IMR-90 (cell line): ENCODE measurements at regions not wholly inside any gene's neighbourhood (a gene's known extent, or its start where the extent isn't known, plus 50 kb on each side); places are given as distances from the start of the nearest gene placed in this dataset.
"Not testable (repeated sequence)": the region's sequence is repeated elsewhere in the genome, so short reads cannot be mapped to it uniquely, and the experiment has no call there.

Experiments used
- ATAC-seq: fragments of 200-7000 bp; cut with Tn5 transposase; 2 replicates; pipeline ENCODE4 v1.9.1; 2020; ENCODE audit warnings: low read depth, mild to moderate bottlenecking, moderate library complexity
- BruUV-seq: library from RNA; stranded (reverse); fragments of 400-500 nt; replicated peaks from 2 replicates; lab custom pipeline; 2021; lab: Mats Ljungman, UMichigan
- CTCF ChIA-PET: fragments of 300-600 bp; formaldehyde crosslinking; extraction: SDS; loops from one replicate; lab custom pipeline; 2021; ENCODE audit warnings: antibody characterized with exemption; lab: Yijun Ruan, JAX
- POLR2A ChIA-PET: fragments of 300-600 bp; sonication (Branson Sonifier 250); formaldehyde crosslinking; loops from one replicate; lab custom pipeline; 2022; ENCODE audit warnings: antibody characterized with exemption; ENCODE audit not compliant: unreplicated experiment; lab: Charles Lee
- DNase-seq: peaks from one replicate; pipeline ENCODE4 v3.0.0; 2013
- H2AFZ ChIP-seq: replicated peaks from 2 replicates; pipeline ENCODE3; 2013; ENCODE audit warnings: low read length, mild to moderate bottlenecking; ENCODE audit not compliant: poor library complexity
- H2AK5ac ChIP-seq: 2 replicates; pipeline ENCODE4 v1.6.1; 2013; ENCODE audit warnings: low read depth, low read length, inconsistent platforms
- H2AK9ac ChIP-seq: replicated peaks from 2 replicates; pipeline ENCODE3; 2013; ENCODE audit warnings: mild to moderate bottlenecking, low read depth, low read length, moderate library complexity; ENCODE audit not compliant: poor library complexity
- H2BK120ac ChIP-seq: 2 replicates; pipeline ENCODE4 v1.6.1; 2013; ENCODE audit warnings: low read depth, low read length, inconsistent platforms
- H2BK15ac ChIP-seq: 3 replicates; pipeline ENCODE4 v1.6.1; 2013; ENCODE audit warnings: low read depth, low read length, inconsistent platforms
- H2BK20ac ChIP-seq: 2 replicates; pipeline ENCODE4 v1.6.1; 2013; ENCODE audit warnings: low read depth, mild to moderate bottlenecking, inconsistent platforms, low read length, moderate library complexity
- H2BK5ac ChIP-seq: 2 replicates; pipeline ENCODE4 v1.6.1; 2013; ENCODE audit warnings: mild to moderate bottlenecking, low read depth, low read length, inconsistent platforms; ENCODE audit not compliant: poor library complexity, severe bottlenecking
- H3K14ac ChIP-seq: replicated peaks from 2 replicates; pipeline ENCODE4 v1.6.1; 2013; ENCODE audit warnings: low read depth, low read length, inconsistent platforms
- H3K18ac ChIP-seq: 2 replicates; pipeline ENCODE4 v1.6.1; 2013; ENCODE audit warnings: low read depth, low read length, control low read depth
- H3K23ac ChIP-seq: 2 replicates; pipeline ENCODE4 v1.6.1; 2013; ENCODE audit warnings: low read depth, low read length, inconsistent platforms
- H3K27ac ChIP-seq: 2 replicates; pipeline ENCODE4 v1.5.1; 2013; ENCODE audit warnings: mild to moderate bottlenecking, control low read depth, low read length; ENCODE audit not compliant: insufficient read depth
- H3K27me3 ChIP-seq: 2 replicates; pipeline ENCODE4 v1.6.1; 2013; ENCODE audit warnings: low read length; ENCODE audit not compliant: control insufficient read depth, insufficient read depth
- H3K36me3 ChIP-seq: 2 replicates; pipeline ENCODE4 v1.6.1; 2013; ENCODE audit warnings: low read length, mixed read lengths; ENCODE audit not compliant: control insufficient read depth, insufficient read depth
- H3K4ac ChIP-seq: 2 replicates; pipeline ENCODE4 v1.6.1; 2013; ENCODE audit warnings: low read depth, low read length, inconsistent platforms
- H3K4me1 ChIP-seq: 2 replicates; pipeline ENCODE4 v1.6.1; 2013; ENCODE audit warnings: low read length, mixed read lengths; ENCODE audit not compliant: control insufficient read depth, insufficient read depth
- H3K4me2 ChIP-seq: 2 replicates; pipeline ENCODE4 v1.6.1; 2013; ENCODE audit warnings: low read depth, mild to moderate bottlenecking, control low read depth, low read length, moderate library complexity
- H3K4me3 ChIP-seq: 2 replicates; pipeline ENCODE4 v1.5.1; 2013; ENCODE audit warnings: low read depth, mild to moderate bottlenecking, control low read depth, low read length, moderate library complexity; ENCODE audit not compliant: insufficient read depth
- H3K56ac ChIP-seq: 2 replicates; pipeline ENCODE4 v1.6.1; 2013; ENCODE audit warnings: low read length, inconsistent platforms; ENCODE audit not compliant: insufficient read depth; ENCODE audit errors: extremely low read depth
- H3K79me1 ChIP-seq, 2 experiments: 2 replicates each; pipeline ENCODE4 v1.6.1; 2013; ENCODE audit warnings: low read length in 2 of 2, inconsistent platforms in 1 of 2, low read depth in 1 of 2
- H3K9ac ChIP-seq: 2 replicates; pipeline ENCODE4 v1.6.1; 2013; ENCODE audit warnings: low read depth, low read length, control low read depth
- H3K9me1 ChIP-seq: 2 replicates; pipeline ENCODE4 v1.6.1; 2013; ENCODE audit warnings: low read length, inconsistent platforms; ENCODE audit not compliant: insufficient read depth
- H3K9me3 ChIP-seq: 2 replicates; pipeline ENCODE4 v1.6.1; 2013; ENCODE audit warnings: low read length; ENCODE audit not compliant: control insufficient read depth, insufficient read depth
- H4K20me1 ChIP-seq: 2 replicates; pipeline ENCODE4 v1.6.1; 2013; ENCODE audit warnings: low read length, inconsistent platforms; ENCODE audit not compliant: insufficient read depth
- H4K5ac ChIP-seq: 2 replicates; pipeline ENCODE4 v1.6.1; 2013; ENCODE audit warnings: mild to moderate bottlenecking, low read depth, low read length, control low read depth
- H4K8ac ChIP-seq, 2 experiments: 2 replicates each; pipeline ENCODE4 v1.6.1; 2013; ENCODE audit warnings: low read depth in 2 of 2, low read length in 2 of 2, control low read depth in 1 of 2, inconsistent platforms in 1 of 2
- H4K91ac ChIP-seq: 2 replicates; pipeline ENCODE4 v1.6.1; 2013; ENCODE audit warnings: low read depth, low read length, inconsistent platforms; ENCODE audit not compliant: insufficient read depth
- WGBS, 2 experiments: methylation state at CpG; one replicate each; pipeline versions ENCODE4 v1.1.5 to v1.1.7; 2013; ENCODE audit warnings: missing lambda C conversion rate in 2 of 2; ENCODE audit not compliant: insufficient read length in 1 of 2; ENCODE audit errors: extremely low coverage in 2 of 2; 5-methylcytosine and 5-hydroxymethylcytosine counted together
- dilution Hi-C: fragments of 300-500 bp; cut with HindIII; formaldehyde crosslinking; loops from one replicate; pipeline ENCODE4 v1.14.3; 2018; ENCODE audit warnings: low sequenced_read_pairs; ENCODE audit not compliant: unreplicated experiment
- in situ Hi-C: fragments of 300-500 bp; cut with MboI; formaldehyde crosslinking; loops from 3 replicates; pipeline ENCODE4 v1.14.3; 2019; ENCODE audit warnings: low sequenced_read_pairs, inconsistent platforms, mixed read lengths
- intact Hi-C: fragments of 100-400 bp; cut with micrococcal nuclease; formaldehyde crosslinking; loops from 2 replicates; pipeline ENCODE4 v1.10.0; 2022

DNA sequence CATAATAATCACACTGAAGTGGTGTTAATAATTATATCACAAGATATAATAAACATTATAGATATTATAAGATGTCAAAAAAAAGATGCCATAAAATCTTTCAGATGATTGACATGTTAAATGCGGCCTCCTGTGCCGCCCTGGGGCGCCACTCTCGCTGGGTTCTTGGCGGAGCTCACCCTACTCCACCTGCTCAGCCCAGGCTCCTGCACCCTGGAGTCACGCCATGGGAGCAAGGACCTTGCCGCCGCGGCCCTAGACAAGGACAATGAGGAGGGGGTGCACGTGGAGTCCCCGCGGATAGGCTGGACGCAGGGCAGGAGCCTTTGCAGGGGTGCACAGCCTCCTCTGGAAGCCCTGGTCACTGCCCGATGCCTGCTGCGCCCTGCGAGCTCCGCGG lies 77.5 kb upstream of the ZNF337 start:
- H4K20me1 ChIP-seq, H3K36me3 ChIP-seq, BruUV-seq, H3K14ac ChIP-seq, CTCF ChIA-PET, H2AK5ac ChIP-seq, H3K9ac ChIP-seq, H3K4me2 ChIP-seq, H2BK20ac ChIP-seq, H3K27me3 ChIP-seq, H2AFZ ChIP-seq, intact Hi-C loops, H3K4ac ChIP-seq, H3K9me1 ChIP-seq, H3K27ac ChIP-seq, in situ Hi-C loops, POLR2A ChIA-PET, H4K5ac ChIP-seq, H3K56ac ChIP-seq, H2AK9ac ChIP-seq, dilution Hi-C loops, ATAC-seq, H2BK120ac ChIP-seq, H3K4me3 ChIP-seq, H2BK15ac ChIP-seq, H3K18ac ChIP-seq, H3K79me1 ChIP-seq, DNase-seq, H4K91ac ChIP-seq, H3K4me1 ChIP-seq, H3K9me3 ChIP-seq, H2BK5ac ChIP-seq, H3K23ac ChIP-seq, H4K8ac ChIP-seq: not testable (repeated sequence)
- WGBS, 2 experiments: 74% methylated on average over 5 of the region's 18 CpGs; no CpG with 5 or more reads in 1 of the 2 experiments

DNA sequence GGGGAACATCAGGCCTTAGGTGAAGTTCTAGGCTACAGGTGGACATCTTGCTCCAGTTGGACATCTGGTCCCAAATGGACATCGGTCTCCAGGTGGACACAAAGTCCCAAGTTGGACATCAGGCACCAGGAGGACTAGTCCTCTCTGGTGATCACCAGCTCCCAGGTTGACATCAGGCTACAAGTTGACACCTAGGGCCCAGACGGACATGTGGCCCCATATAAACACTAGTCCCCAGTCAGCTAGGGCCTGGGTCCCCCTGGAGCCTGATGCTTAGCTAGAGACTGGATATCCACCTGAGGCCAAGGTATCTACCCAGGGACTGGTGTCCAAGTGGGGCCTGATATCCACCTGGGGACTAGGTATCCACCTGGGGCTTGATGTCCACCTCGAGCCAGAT lies 75.8 kb upstream of the ZNF337 start:
- ATAC-seq, H3K27ac ChIP-seq, POLR2A ChIA-PET, H4K8ac ChIP-seq, H3K18ac ChIP-seq, H4K91ac ChIP-seq, H3K23ac ChIP-seq, H3K4me2 ChIP-seq, H2BK5ac ChIP-seq, H3K36me3 ChIP-seq, BruUV-seq, H3K56ac ChIP-seq, H4K5ac ChIP-seq, H2BK15ac ChIP-seq, H3K9me3 ChIP-seq, H2AK9ac ChIP-seq, dilution Hi-C loops, H3K9ac ChIP-seq, intact Hi-C loops, DNase-seq, H2BK20ac ChIP-seq, in situ Hi-C loops, H2BK120ac ChIP-seq, H2AFZ ChIP-seq, CTCF ChIA-PET, H3K27me3 ChIP-seq, H4K20me1 ChIP-seq, H3K79me1 ChIP-seq, H3K9me1 ChIP-seq, H2AK5ac ChIP-seq, H3K14ac ChIP-seq, H3K4ac ChIP-seq, H3K4me1 ChIP-seq, H3K4me3 ChIP-seq: not testable (repeated sequence)
- WGBS, 2 experiments: 40% methylated on average over 2 of the region's 3 CpGs; no CpG with 5 or more reads in 1 of the 2 experiments
